MM.1S (cell line): ENCODE measurements at regions not wholly inside any gene's neighbourhood (a gene's known extent, or its start where the extent isn't known, plus 50 kb on each side); places are given as distances from the start of the nearest gene placed in this dataset.
"Not testable (repeated sequence)": the region's sequence is repeated elsewhere in the genome, so short reads cannot be mapped to it uniquely, and the experiment has no call there.

Experiments
- CTCF ChIP-seq: fragments of 300-600 bp; sonication (generic); IDR thresholded peaks from 2 replicates; pipeline ENCODE4 v1.5.1; 2016; ENCODE audit warnings: antibody characterized with exemption, low read length, mixed read lengths
- EZH2 ChIP-seq: fragments of 300-600 bp; sonication (generic); optimal IDR thresholded peaks from 2 replicates; pipeline ENCODE3; 2017; ENCODE audit warnings: low read depth, mild to moderate bottlenecking, antibody characterized with exemption, low read length, mixed read lengths
- EZH2phosphoT487 ChIP-seq: fragments of 300-600 bp; sonication (generic); IDR thresholded peaks from 2 replicates; pipeline ENCODE4 v1.6.1; 2018; ENCODE audit warnings: antibody characterized with exemption, low read length

- not testable (repeated sequence) for TF ChIP-seq EZH2, CTCF, EZH2phosphoT487
These were observed 4054.1 kb upstream of the TPTE start for GRCh38 chr21:6467189-6467774.
